GM13976 (cell line): ENCODE measurements at regions not wholly inside any gene's neighbourhood (a gene's known extent, or its start where the extent isn't known, plus 50 kb on each side); places are given as distances from the start of the nearest gene placed in this dataset.

Experiments
- DNase-seq: peaks from one replicate; pipeline ENCODE4 v3.0.0; 2012; ENCODE audit warnings: low spot score
- CTCF ChIP-seq: IDR thresholded peaks from 2 replicates; pipeline ENCODE4 v1.5.1; 2012; ENCODE audit warnings: borderline replicate concordance, mild to moderate bottlenecking; ENCODE audit not compliant: insufficient read depth; ENCODE audit errors: extremely low read depth, missing control alignments, control extremely low read depth
- in situ Hi-C: fragments of 300-500 bp; cut with MboI; formaldehyde crosslinking; loops from one replicate; pipeline ENCODE4 v1.12.0; 2022; ENCODE audit warnings: low sequenced_read_pairs, mixed read lengths, inconsistent platforms; ENCODE audit not compliant: unreplicated experiment

- TF ChIP-seq CTCF = no peak
- in situ Hi-C loops = loop anchor here (25.0 kb wide), 1 partner anchor 277 kb away; no protein-coding TSS in a partner anchor
- no peak for DNase-seq
Observed at GRCh38 chr1:61585714-61586113, 139.2 kb downstream of the TM2D1 start.

GRCh38 chr1:61583703-61584102, 141.2 kb downstream of the TM2D1 start:
- in situ Hi-C loops = loop anchor here (25.0 kb wide), 1 partner anchor 279 kb away; no protein-coding TSS in a partner anchor
- no peak for DNase-seq
- TF ChIP-seq CTCF = no peak

GRCh38 chr1:61581251-61581650, 143.7 kb downstream of the TM2D1 start:
- DNase-seq = no peak
- in situ Hi-C loops = loop anchor here (25.0 kb wide), 1 partner anchor 281 kb away; no protein-coding TSS in a partner anchor
- no peak for TF ChIP-seq CTCF

GRCh38 chr1:61580417-61580816, 144.5 kb downstream of the TM2D1 start:
- DNase-seq = no peak
- in situ Hi-C loops = loop anchor here (25.0 kb wide), 1 partner anchor 282 kb away; no protein-coding TSS in a partner anchor
- no peak for TF ChIP-seq CTCF

GRCh38 chr1:61579802-61580201, 145.1 kb downstream of the TM2D1 start:
- no peak for DNase-seq
- TF ChIP-seq CTCF = no peak
- in situ Hi-C loops = loop anchor here (25.0 kb wide), 1 partner anchor 282 kb away; no protein-coding TSS in a partner anchor

- DNase-seq = no peak
- in situ Hi-C loops = no loop called here
- no peak for TF ChIP-seq CTCF
Observed at GRCh38 chr1:61572046-61572445, 152.9 kb downstream of the TM2D1 start.
